ENCODE measurements at regions not wholly inside any gene's neighbourhood (a gene's known extent, or its start where the extent isn't known, plus 50 kb on each side); places are given as distances from the start of the nearest gene placed in this dataset.

DNA sequence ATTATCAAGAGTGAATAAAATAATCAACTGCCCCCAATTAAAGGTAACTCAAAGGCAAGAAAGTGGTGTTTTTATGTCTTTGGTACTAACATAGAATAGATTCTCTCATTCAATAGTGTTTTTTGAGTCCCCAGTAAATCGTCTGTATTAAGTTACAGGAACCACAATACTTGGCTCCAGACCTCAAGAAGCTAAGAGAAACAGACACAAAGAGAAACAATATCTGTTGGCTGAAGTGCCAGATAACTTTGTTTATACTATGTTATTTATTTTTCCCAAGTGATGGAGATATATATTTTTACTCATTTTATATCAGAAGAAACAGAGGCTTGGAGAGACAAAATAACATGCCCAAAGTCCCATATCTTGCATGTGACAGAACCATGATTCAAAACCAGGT is 201.7 kb upstream of the HNRNPA3 start:
- DNase-seq (ENCODE audit: low spot score) = no peak

DNA sequence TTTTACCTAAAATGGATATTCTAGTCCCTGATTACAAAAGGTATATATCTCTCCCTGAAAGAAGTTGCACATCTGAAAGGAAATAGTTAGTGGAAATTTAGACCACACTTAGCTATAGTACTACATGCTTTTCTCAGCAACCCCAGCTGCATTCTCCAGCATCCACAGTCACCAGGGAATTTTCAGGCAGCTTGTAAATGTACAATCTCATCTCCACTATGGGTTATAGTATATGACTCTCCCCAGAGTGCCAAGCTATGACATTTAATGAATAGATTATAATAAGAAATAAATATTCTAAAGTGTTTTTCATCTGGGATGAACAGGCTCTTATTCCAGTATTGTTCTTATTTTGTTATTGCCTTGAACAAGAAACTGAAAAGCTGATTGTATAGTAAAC is 197.6 kb upstream of the HNRNPA3 start:
- DNase-seq (ENCODE audit: low spot score) = no peak

DNA sequence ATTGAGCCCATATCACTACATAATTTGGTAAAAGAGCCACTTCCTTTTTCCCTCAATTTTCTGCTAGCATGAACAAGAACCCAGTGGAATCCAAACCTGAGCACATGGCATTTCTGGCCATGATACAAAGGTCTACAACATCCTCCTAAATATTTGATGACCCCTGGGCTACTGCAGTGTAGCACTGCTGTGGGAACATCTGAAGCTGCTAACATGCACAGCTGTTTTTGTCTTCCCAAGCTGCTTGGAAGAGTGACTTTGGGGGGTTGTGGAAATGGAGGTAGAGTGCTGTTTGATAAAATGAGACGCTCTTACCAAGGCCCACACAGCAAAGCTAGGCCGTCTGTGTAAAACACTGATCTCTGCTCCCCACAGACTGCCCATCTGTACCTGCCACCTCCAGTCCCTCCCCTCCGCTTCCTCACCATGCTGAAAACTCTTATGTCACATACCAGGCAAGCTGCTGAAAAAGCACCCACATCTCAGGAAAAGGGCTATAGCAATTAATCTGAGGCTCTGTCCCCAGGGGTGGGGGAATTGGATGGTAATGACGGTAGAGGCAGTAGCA is 197.2 kb upstream of the HNRNPA3 start:
- no peak for DNase-seq (ENCODE audit: low spot score)

DNA sequence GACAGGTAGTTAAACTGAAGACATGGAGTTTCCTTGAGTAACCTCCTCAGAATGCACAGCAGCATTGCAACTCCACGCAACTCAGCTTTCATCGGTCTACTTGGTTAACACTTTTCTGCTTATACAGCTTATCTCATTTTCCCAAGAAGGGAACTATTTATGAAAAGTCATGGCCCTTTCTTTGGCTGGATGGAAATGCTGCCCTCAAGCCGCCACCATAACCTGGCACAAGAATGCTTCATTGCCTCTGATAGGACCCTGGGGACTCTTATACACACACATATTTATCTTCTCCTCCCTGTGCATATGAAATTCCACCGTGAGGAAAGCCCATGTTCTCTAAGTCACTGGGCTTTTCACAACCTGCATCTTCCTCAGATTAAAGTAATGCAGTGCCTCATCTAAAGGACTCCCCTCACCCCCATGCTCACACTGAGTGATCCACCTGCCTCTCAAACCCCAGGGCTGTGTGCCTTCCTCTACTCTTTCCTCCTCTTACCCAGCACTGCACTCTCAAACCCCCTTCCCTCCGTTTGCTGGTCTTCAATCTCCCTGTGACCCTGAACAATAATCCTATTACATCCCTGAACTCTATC is 192.0 kb upstream of the HNRNPA3 start:
- no peak for DNase-seq (ENCODE audit: low spot score)

DNA sequence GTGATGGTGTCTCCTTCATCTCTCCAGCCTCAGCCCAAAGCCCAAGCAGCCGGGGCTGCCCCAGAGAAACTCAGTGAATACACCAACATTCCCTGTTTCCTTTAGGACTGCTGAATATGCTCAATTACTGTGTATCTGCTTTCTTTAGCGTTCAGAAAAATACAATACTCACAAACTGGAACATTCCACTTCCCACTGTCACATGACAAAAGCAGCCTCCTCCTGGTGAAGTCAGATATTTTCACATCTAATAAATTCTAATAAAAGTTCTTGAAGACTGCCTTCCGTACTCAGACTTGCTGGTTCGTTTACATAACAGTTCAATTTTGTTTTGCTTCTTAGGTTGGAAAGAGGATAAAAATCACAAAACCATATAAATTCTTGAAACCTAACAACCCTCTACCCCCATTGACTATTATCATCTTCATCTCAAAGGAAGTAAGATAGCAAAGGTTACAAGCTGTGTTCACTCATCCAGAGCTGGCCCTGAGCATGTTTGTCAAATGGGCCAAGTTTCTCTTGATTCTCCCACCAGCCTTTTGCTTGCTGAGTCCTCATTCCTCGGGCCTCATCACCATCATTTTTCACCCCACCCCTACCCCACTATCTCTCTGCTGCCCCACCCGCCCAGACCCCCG is 190.8 kb upstream of the HNRNPA3 start:
- DNase-seq (ENCODE audit: low spot score) = no peak

DNA sequence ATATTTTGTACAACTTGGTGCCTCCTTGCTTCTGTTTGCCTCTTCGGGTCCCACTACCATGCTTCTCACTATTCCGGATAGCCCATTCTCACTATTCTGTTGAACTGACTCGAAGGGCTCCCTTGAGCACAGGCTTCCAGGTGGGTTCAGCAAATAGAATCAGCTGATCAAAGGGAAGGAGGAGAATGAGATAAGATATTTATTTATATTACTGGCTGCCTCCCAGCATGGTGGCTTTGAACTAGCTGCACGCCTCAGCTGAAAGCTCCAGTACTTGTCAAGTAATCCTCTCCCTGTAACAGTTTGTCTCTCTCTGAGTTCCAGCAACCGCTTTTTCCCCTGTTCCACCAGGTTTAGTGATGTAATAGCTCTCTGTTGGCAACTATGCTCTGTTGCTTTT is 187.8 kb upstream of the HNRNPA3 start:
- no peak for DNase-seq (ENCODE audit: low spot score)

DNA sequence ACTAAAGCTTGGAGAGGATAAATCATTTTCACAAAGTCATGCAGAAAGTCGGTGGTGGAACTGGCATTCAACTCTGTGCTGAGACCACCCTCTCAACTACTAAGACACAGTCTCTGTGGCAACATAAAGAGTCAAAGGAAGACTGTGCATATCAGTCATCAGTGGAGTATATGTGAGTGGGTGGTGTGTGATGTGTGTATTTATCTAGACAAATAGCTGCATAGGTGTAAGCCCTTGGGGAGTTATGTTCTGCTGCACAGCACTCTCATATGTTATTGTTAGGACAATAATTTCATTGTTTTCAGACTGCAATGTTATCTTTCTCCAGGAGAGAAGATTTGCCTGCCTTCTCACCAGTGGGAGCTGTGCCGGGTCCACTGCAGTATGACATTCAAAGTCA is 186.3 kb upstream of the HNRNPA3 start:
- no peak for DNase-seq (ENCODE audit: low spot score)

DNA sequence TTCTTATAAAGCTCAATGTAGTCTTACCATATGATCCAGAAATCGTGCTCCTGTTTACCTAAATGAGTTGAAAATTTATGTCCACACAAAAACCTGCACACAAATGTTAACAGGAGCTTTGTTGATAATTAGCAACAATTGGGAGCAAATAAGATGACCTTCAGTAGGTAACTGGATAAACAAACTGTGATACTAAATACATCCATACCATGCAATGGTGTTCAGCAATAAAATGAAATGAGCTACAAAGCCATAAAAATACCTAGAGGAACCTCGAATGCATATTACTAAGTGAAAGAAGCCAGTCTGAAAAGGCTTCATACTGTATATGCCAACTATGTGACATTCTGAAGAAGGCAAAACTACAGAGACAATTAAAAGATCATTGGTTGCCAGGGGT is 185.6 kb upstream of the HNRNPA3 start:
- no peak for DNase-seq (ENCODE audit: low spot score)

DNA sequence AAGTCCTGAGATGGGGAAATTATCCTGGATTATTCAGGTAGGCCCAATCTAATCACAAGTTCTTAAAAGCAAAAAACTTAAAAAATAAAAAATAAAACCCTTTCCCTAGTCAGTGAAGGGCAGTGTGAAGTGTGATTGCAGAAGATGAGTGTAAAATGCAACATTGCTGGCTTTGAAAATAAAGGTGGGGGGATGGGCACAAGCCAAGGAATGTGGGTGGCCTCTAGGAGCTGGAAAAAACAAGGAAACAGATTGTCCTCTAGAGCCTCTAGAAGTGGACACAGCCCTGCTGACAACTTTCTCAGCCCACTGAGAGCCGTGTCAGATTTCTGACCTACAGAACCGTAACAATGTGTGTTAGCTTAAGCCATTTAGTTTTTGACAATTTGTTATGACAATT is 184.3 kb upstream of the HNRNPA3 start:
- DNase-seq (ENCODE audit: low spot score) = no peak

DNA sequence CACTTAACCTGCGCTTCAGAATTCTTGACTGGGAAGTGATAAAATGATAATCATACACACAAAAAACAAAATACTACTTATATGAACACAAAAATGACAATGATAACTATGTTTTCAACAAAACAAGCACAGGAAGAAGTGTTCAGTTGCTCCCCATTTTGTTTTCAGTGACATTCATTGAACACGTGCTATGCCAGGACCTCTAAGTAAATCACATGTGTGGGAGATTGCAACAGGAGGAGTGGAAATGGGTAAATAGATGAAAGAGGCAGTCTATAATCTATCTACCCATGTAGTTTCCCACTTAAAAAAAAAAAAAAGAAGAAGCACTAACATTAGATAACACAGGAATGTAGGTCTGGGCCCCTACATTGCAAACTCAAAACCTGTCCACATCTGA is 183.5 kb upstream of the HNRNPA3 start:
- no peak for DNase-seq (ENCODE audit: low spot score)

DNA sequence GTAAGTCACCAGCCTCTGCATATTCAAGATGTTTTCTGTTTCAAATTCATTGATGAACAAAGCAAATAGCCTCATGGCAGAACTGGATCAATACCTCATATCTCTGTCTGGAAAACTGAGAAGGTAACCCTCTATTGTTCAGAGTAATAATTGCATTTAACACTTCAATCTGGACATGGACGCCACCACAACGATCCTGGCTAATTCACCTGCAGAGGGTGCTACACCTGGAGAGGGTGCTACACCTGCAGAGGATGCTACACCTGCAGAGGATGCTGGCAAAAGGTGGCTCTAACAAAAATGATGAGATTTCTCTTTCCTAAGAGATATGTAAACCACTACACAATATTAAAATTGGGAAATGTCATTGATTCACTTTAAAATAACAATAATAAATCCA is 183.1 kb upstream of the HNRNPA3 start:
- no peak for DNase-seq (ENCODE audit: low spot score)

DNA sequence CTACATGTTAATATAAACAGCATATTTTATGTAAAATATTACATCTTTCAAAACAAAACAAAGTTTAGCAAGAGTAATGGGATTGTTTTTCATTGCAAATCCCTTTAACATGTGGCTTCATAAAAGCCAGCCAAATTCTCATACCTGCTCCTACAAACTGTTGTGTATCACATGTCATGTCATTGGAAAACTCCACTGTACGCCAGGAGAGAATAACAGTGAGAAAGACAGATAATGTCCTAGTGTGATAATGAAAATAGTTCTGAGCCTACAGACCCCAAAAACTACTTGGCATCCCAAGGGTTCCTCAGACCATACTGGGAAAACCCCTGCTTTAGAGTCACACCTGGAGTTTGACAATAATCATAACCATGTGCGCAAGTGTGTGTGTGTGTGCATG is 182.7 kb upstream of the HNRNPA3 start:
- DNase-seq (ENCODE audit: low spot score) = no peak

DNA sequence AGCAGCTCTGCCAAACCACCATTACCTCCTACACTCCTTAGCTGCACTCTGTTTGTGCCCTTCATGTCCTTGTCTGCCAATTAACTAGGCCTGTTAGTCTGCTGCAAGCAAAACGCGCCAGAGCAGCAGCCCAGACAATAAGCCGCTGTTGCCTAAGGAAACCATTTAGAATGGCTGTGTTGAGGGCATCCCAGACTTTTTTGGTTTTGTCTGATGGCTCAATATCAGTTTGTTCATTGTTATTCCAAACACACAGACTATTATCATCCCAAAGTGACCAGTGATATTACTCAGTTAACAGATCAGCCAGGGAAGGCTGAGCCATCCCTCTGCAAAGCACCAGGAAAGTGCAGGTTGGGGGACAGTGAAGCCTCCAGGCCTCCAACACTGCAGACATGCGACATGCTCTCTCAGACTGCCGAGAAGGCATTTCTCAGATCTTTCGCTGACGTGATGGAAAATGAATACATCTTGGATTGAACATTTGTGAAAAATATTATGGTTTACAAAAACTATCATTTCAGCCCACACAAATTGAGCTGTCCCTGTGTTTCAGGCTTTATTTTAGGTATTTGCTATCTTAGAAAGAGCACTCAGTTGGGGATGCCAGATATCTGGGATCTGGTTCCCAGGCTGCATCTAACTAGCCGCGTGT is 182.0 kb upstream of the HNRNPA3 start:
- DNase-seq (ENCODE audit: low spot score) = no peak

DNA sequence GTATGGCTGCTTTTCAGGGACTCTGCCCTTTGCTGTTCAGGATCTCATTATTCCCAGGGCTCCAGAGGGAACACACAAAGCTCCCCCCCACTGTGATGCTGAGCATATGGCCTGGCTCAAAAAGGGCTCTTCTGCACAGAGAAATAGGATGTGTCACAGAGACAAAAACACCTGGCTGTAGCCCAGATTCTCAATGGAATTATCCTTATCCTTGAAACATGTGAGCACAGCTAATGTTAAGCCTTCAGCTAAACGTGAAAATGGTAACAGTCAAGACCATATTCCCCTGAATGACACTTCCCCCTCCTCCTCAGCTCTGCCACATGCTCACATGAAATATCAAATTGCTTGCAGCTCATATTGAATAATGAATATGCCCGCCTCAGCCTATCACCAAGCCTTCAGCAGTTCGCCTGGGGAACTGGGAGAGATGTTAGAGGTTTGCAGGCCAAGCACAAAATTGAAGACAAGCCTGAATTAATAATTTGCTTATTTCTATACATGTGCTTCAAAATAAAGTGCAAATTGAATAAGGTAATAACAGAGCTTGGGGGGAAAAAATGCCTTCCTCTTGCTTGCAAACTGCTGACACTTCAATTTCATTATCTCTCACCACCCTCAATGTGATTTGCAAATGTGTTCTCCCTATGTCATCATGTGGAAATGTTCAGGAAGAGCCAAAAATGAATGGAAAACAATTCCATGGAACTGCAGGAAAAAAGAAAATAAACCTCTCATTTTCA is 181.0 kb upstream of the HNRNPA3 start:
- DNase-seq (ENCODE audit: low spot score) = no peak

DNA sequence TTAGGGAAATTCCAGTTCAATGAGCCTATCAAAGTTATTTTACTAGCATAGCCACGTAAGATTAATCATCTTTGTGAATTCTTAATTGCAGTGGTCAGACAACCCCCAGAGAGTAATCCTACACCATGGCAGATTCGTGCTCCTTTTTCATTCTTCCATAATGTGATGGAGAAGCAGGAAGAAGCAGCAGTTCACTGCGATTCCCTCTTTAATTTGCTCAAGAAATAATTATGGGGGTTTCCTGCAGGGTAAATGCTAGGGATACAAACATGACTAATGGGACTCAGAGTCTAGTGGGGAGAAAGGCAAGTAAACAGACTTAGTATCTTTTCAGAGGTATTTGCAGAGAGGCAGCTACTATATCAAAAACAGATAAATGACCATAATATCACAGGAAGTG is 175.8 kb upstream of the HNRNPA3 start:
- no peak for DNase-seq (ENCODE audit: low spot score)

DNA sequence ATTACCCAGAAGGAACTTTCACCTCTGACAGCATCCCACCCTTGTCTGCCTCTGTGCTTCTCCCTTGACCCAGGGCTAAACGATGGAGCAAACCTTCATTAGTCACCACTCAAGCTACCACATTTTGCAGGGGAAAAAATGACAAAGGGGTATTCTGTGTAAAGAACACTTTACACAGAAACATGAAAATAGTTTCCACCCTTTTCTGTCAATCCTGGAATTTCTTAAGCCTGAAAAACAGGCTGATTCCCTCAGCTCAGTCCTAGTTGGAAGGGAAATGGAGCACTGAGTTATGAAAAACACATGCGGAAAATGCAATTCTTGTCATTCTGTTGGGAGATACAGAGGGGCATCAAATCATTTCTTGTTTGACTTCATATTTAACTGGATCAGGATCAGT is 175.0 kb upstream of the HNRNPA3 start:
- no peak for DNase-seq (ENCODE audit: low spot score)

DNA sequence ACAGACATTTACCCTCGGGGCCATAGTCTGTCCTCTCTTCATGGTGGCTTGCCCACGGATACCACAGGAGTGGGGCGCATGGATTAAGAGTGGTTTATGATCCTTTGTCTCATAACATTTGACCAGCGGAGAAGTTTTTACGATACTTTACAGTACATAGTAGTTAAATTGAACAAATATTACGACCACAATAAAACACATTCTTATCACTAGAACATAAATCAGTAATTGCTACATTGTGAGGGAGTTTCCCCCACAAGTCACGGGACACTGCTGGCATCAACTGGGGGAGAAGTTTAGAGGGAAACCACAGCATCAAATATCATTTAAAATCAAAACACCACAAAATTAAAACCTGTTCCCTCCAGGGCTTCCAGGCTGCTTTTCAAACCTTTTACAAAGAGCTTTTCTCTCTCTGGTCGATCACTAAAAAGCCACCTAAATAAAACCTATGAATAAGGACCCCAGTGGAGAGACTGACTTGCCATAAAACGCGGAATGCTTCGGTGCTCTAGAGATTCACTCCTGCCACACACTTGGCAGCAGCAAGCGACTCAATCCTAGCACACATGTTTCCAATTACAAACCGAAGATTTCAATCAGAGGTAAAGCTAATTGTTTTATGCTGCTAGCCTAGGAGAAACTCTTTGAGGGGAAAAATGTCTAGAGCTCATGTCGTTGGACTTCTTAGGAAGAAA is 173.7 kb upstream of the HNRNPA3 start:
- peak; percentile 7 for DNase-seq (ENCODE audit: low spot score)

DNA sequence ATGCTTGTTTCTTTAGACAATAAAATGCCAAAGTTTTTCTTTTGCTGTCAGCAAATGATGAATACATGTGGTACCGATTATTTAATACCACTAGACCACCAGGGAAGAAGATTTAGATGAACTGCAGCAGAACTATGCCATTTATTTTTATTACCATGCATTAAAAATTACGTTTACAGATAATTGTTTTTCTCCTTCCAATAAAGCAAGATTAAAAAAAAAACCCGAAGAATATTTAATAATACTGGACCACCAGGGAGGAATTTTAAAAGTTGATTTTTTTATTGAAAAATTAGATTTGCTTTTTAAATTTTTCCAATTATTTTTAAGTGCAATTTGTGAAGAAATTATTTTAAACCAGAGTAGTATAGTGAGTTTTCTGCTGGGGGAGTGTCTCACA is 170.3 kb upstream of the HNRNPA3 start:
- no peak for DNase-seq (ENCODE audit: low spot score)

DNA sequence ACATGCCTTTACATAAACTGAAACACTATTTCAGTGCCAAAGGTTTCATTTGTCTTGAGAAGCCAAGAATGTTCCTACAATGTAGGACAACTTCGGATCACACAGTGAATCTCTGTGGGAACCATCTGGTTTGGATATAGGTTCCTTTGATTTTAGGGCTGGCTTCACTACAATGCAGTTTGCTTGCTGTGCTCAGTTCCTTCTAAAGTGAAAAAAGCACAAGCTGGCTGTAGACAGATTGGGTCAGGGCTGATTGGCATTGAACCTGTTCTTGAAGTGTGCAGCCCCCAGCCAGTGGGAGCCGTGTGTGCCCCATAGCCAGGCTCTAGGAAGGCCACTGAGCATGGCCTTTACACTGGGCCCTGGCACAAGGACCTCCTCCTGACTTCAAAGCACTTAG is 167.9 kb upstream of the HNRNPA3 start:
- DNase-seq (ENCODE audit: low spot score) = no peak

DNA sequence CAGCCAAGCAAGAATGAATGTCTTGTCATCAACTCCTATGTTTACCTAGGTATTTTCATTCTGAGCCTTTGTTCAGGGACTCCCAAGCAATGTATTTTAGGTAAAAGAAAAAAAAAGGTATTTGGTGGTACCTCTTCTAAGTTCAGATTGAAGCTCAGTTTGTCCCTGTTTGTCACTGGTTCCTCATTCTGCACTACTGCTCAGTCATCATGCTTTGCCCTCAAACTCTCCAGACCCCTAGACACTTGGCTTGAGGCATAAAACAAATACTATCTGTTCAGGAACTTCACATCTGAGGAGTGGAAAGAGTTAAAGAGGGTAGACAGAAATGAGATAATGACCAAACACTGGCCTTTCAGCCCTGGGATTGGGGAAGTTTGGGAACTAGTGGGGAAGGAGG is 163.6 kb upstream of the HNRNPA3 start:
- DNase-seq (ENCODE audit: low spot score) = no peak

DNA sequence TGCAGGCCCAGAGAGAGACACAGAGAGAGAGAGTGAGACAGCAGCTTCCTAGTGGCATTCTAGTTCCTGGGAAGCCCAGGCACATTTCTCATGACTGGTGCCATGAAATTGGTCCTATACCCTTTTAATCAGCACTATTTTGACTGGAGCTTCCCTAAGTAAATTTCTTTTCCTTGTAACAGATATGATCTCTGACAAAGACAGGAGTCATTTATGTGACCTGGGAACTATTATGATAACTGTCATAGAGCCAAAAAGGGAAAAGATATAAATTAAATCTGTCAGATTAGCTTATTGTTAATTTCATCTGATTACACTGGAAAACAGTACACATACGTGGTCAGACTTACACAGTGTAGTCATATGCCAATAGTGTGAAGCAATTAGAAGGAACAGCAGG is 161.3 kb upstream of the HNRNPA3 start:
- DNase-seq (ENCODE audit: low spot score) = no peak

DNA sequence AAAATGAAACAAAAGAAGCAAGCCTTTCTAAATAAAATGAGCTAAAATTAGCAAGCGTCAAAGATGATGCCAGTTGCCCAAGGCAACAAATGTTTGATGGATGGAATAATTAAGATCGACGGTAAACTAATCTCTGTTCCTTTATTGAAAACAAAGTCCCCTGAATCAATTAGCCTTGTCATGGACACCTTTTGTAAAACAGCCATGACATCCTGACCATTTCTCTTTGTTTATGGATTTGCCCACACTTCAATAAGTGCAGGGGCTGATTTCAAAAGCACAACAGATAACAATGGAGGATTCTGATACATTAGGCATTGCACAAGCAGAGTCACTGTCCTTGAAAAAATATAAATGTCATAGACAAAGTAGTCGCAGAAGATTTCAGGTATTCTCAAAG is 160.1 kb upstream of the HNRNPA3 start:
- no peak for DNase-seq (ENCODE audit: low spot score)

All from A172 (cell line).